Neural progenitor cell (in vitro differentiated cells): ENCODE measurements at regions not wholly inside any gene's neighbourhood (a gene's known extent, or its start where the extent isn't known, plus 50 kb on each side); places are given as distances from the start of the nearest gene placed in this dataset.

Experiments
- DNase-seq: peaks from one replicate; pipeline ENCODE4 v3.0.0-alpha.2; 2016; ENCODE audit warnings: low spot score
- H2AFZ ChIP-seq: fragments of 200-600 bp; sonication (generic); replicated peaks from 2 replicates; pipeline ENCODE4 v1.6.1; 2016; ENCODE audit warnings: antibody characterized with exemption
- H3F3A ChIP-seq: fragments of 200-600 bp; sonication (generic); 2 replicates; pipeline ENCODE4 v1.6.1; 2016; ENCODE audit warnings: antibody characterized with exemption, low read depth
- H3K27ac ChIP-seq: fragments of 200-600 bp; sonication (generic); 2 replicates; pipeline ENCODE4 v1.5.1; 2016; ENCODE audit warnings: mild to moderate bottlenecking
- H3K27me3 ChIP-seq: fragments of 200-600 bp; sonication (generic); 2 replicates; pipeline ENCODE4 v1.6.1; 2016; ENCODE audit warnings: mild to moderate bottlenecking, moderate library complexity
- H3K36me3 ChIP-seq: fragments of 200-600 bp; sonication (generic); 2 replicates; pipeline ENCODE4 v1.5.1; 2016
- H3K4me1 ChIP-seq: fragments of 200-600 bp; sonication (generic); 2 replicates; pipeline ENCODE4 v1.6.1; 2016; ENCODE audit warnings: mixed run types
- H3K4me2 ChIP-seq: fragments of 200-600 bp; sonication (generic); 2 replicates; pipeline ENCODE4 v1.6.1; 2016
- H3K4me3 ChIP-seq: fragments of 200-600 bp; sonication (generic); 2 replicates; pipeline ENCODE4 v1.5.1; 2016
- H3K79me2 ChIP-seq: fragments of 200-600 bp; sonication (generic); 2 replicates; pipeline ENCODE4 v1.6.1; 2016; ENCODE audit warnings: low read depth
- H3K9ac ChIP-seq: fragments of 200-600 bp; sonication (generic); 2 replicates; pipeline ENCODE4 v1.6.1; 2016
- H3K9me3 ChIP-seq: fragments of 200-600 bp; sonication (generic); 2 replicates; pipeline ENCODE4 v1.5.1; 2016; ENCODE audit warnings: low read depth
- H4K20me1 ChIP-seq: fragments of 200-600 bp; sonication (generic); 2 replicates; pipeline ENCODE4 v1.6.1; 2016; ENCODE audit warnings: low read depth
- H3K27ac Mint-ChIP-seq: 3 replicates; pipeline ENCODE4 v1.8.0; 2021; ENCODE audit warnings: mixed read lengths
- H3K27me3 Mint-ChIP-seq: 2 replicates; pipeline ENCODE4 v1.8.0; 2022; ENCODE audit warnings: low read depth, mild to moderate bottlenecking, inconsistent platforms, moderate library complexity, mixed read lengths; ENCODE audit not compliant: insufficient read depth
- H3K36me3 Mint-ChIP-seq: 3 replicates; pipeline ENCODE4 v1.8.0; 2021; ENCODE audit warnings: mixed read lengths
- H3K4me1 Mint-ChIP-seq: 3 replicates; pipeline ENCODE4 v1.8.0; 2021; ENCODE audit warnings: mixed read lengths
- H3K4me3 Mint-ChIP-seq: 3 replicates; pipeline ENCODE4 v1.8.0; 2021; ENCODE audit warnings: mild to moderate bottlenecking, moderate library complexity, mixed read lengths
- H3K9me3 Mint-ChIP-seq: 3 replicates; pipeline ENCODE4 v1.8.0; 2020; ENCODE audit warnings: mixed read lengths
- EZH2 ChIP-seq: fragments of 200-600 bp; sonication (generic); IDR thresholded peaks from 2 replicates; pipeline ENCODE4 v1.6.1; 2017; ENCODE audit warnings: antibody characterized with exemption, mild to moderate bottlenecking, moderate library complexity
- EZH2phosphoT487 ChIP-seq: fragments of 200-600 bp; sonication (generic); IDR thresholded peaks from 2 replicates; pipeline ENCODE4 v1.6.1; 2017; ENCODE audit warnings: antibody characterized with exemption
- TF ChIP-seq, protein P1 (sequence below): fragments of 200-600 bp; sonication (generic); IDR thresholded peaks from 2 replicates; pipeline ENCODE4 v1.5.1; 2017; ENCODE audit warnings: antibody characterized with exemption, mild to moderate bottlenecking

DNA sequence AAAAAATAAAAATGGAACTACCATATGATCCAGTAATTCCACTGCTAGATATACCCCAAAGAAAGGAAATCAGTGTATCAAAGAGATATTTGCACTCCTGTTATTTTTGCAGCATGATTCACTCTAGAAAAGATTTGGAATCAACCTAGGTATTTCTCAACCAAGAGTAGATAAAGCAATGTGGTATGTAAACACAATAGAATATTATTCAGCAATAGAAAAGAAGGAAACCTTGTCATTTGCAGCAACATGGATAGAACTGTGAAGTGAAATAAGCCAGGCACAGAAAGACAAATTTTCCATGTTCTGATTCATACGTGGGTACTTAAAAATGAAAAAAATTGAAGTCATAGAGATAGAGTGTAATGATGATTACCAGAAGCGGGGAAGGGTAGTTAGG is 362.3 kb upstream of the EPHA5 start:
- no peaks in the 10 kb centered on the region for H3K79me2 ChIP-seq
- H4K20me1 ChIP-seq, result no peaks in the 10 kb centered on the region
- Mint-ChIP-seq H3K27ac (no peak overlapping the region), H3K9me3 (peaks cover 4% of the 10 kb centered on the region), H3K4me1 (peaks cover 6% of the 10 kb centered on the region), H3K27me3 (no peaks in the 10 kb centered on the region), H3K4me3 (no peak overlapping the region), H3K36me3 (no peaks in the 10 kb centered on the region)
- H3K36me3 ChIP-seq, result no peaks in the 10 kb centered on the region
- peaks cover 10% of the 10 kb centered on the region for H3K4me1 ChIP-seq
- H3K9me3 ChIP-seq, result no peaks in the 10 kb centered on the region
- DNase-seq, result no peak
- TF ChIP-seq EZH2 (no peak), EZH2phosphoT487 (no peak)
- TF ChIP-seq, protein P1, sequence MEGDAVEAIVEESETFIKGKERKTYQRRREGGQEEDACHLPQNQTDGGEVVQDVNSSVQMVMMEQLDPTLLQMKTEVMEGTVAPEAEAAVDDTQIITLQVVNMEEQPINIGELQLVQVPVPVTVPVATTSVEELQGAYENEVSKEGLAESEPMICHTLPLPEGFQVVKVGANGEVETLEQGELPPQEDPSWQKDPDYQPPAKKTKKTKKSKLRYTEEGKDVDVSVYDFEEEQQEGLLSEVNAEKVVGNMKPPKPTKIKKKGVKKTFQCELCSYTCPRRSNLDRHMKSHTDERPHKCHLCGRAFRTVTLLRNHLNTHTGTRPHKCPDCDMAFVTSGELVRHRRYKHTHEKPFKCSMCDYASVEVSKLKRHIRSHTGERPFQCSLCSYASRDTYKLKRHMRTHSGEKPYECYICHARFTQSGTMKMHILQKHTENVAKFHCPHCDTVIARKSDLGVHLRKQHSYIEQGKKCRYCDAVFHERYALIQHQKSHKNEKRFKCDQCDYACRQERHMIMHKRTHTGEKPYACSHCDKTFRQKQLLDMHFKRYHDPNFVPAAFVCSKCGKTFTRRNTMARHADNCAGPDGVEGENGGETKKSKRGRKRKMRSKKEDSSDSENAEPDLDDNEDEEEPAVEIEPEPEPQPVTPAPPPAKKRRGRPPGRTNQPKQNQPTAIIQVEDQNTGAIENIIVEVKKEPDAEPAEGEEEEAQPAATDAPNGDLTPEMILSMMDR, result no peak
- H3K27me3 ChIP-seq, result no peaks in the 10 kb centered on the region
- no peak overlapping the region for H2AFZ ChIP-seq
- H3K27ac ChIP-seq, result no peak overlapping the region
- H3K9ac ChIP-seq, result no peak overlapping the region
- H3F3A ChIP-seq, result no peaks in the 10 kb centered on the region
- H3K4me3 ChIP-seq, result no peak overlapping the region
- H3K4me2 ChIP-seq, result no peak overlapping the region

DNA sequence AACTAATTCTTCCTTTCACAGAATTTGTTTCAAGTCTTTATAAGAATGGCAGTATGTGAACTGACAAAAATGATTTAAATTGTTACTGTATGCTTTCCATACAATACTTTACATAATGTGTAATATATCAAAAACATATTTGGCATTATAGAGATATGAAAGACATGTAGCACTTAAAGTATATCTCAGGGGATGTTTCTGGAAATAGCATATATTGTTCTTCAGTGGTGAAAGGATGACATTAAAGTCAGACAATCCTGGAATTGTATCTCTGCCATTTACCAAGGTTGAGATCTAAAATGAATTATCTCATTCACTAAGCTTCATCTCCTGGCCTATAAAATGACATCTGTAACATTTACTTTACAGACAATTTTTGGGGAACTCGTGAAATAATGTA is 358.4 kb upstream of the EPHA5 start:
- peaks cover 7% of the 10 kb centered on the region for H3K9me3 Mint-ChIP-seq

DNA sequence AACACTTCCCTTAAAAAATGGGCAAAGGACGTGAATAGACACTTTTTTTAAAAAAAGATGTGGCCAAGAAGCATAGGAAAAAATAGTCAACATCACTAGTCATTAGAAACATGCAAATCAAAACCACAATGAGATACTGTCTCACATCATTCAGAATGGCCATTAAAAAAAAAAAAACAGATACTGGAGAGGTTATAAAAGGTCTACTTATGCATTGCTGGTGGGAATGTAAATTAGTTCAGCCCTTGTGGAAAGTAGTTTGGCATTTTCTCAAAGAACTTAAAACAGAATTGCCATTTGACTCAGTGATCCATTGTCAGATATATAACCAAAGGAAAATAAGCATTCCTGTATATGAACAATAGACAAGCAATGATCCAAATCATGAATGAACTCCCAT is 352.8 kb upstream of the EPHA5 start:
- Histone ChIP-seq H3K79me2 (no peaks in the 10 kb centered on the region), H3F3A (no peaks in the 10 kb centered on the region), H3K4me2 (no peak overlapping the region), H3K9me3 (no peaks in the 10 kb centered on the region), H3K4me1 (no peaks in the 10 kb centered on the region), H2AFZ (no peak overlapping the region), H3K9ac (no peak overlapping the region), H3K27me3 (no peaks in the 10 kb centered on the region), H3K27ac (no peak overlapping the region), H3K4me3 (no peak overlapping the region), H4K20me1 (no peaks in the 10 kb centered on the region), H3K36me3 (no peaks in the 10 kb centered on the region)
- Mint-ChIP-seq H3K9me3 (peaks cover 9% of the 10 kb centered on the region), H3K36me3 (no peaks in the 10 kb centered on the region), H3K27me3 (no peaks in the 10 kb centered on the region), H3K4me3 (no peak overlapping the region), H3K27ac (no peak overlapping the region), H3K4me1 (no peaks in the 10 kb centered on the region)
- DNase-seq, result no peak
- TF ChIP-seq, protein P1, result no peak
- TF ChIP-seq EZH2phosphoT487, result no peak
- no peak for TF ChIP-seq EZH2

More for the DNA sequence above, 358.4 kb upstream of the EPHA5 start:
- H3K9me3 ChIP-seq, result no peaks in the 10 kb centered on the region
- H3K27ac ChIP-seq, result no peak overlapping the region
- no peaks in the 10 kb centered on the region for H3K4me1 ChIP-seq
- H3K36me3 ChIP-seq, result no peaks in the 10 kb centered on the region
- no peak overlapping the region for H3K9ac ChIP-seq
- H2AFZ ChIP-seq, result no peak overlapping the region
- Mint-ChIP-seq H3K36me3 (no peaks in the 10 kb centered on the region), H3K27ac (no peak overlapping the region), H3K4me3 (no peak overlapping the region), H3K4me1 (no peaks in the 10 kb centered on the region), H3K27me3 (no peaks in the 10 kb centered on the region)
- DNase-seq, result no peak
- no peaks in the 10 kb centered on the region for H3K79me2 ChIP-seq
- TF ChIP-seq EZH2phosphoT487 (no peak), EZH2 (no peak)
- TF ChIP-seq, protein P1, result no peak
- H4K20me1 ChIP-seq, result no peaks in the 10 kb centered on the region
- no peaks in the 10 kb centered on the region for H3K27me3 ChIP-seq
- H3K4me3 ChIP-seq, result no peak overlapping the region
- no peaks in the 10 kb centered on the region for H3F3A ChIP-seq
- H3K4me2 ChIP-seq, result no peak overlapping the region

DNA sequence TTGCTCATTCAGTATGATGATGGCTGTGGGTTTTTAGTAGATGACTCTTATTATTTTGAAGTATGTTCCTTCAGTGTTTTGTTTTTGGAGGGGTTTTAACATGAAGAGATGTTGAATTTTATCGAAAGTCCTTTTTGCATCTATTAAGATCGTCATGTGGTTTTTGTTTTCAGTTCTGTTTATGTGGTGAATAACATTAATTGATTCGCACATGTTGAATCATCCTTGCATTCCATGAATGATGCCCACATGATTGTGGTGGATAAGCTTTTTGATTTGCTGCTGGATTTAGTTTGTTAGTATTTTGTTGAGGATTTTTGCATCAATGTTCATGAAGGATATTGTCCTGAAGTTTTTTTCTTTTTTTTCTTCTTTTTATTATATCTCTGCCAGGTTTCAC is 347.4 kb upstream of the EPHA5 start:
- Histone ChIP-seq H3K4me1 (peaks cover 27% of the 10 kb centered on the region), H4K20me1 (no peaks in the 10 kb centered on the region), H3K4me3 (no peak overlapping the region), H3K27me3 (no peaks in the 10 kb centered on the region), H3K9me3 (no peaks in the 10 kb centered on the region), H3K27ac (no peak overlapping the region), H2AFZ (no peak overlapping the region), H3F3A (peaks cover 14% of the 10 kb centered on the region), H3K36me3 (no peaks in the 10 kb centered on the region), H3K9ac (no peak overlapping the region), H3K79me2 (no peaks in the 10 kb centered on the region), H3K4me2 (no peak overlapping the region)
- Mint-ChIP-seq H3K4me1 (peaks cover 2% of the 10 kb centered on the region), H3K4me3 (no peak overlapping the region), H3K27ac (no peak overlapping the region), H3K36me3 (peaks cover 4% of the 10 kb centered on the region), H3K27me3 (peaks cover 6% of the 10 kb centered on the region), H3K9me3 (peaks cover 18% of the 10 kb centered on the region)
- TF ChIP-seq EZH2 (no peak), EZH2phosphoT487 (no peak)
- TF ChIP-seq, protein P1, result no peak
- no peak for DNase-seq
